Kidney (tissue), 13 donors: ENCODE measurements at regions not wholly inside any gene's neighbourhood (a gene's known extent, or its start where the extent isn't known, plus 50 kb on each side); places are given as distances from the start of the nearest gene placed in this dataset.
"Not testable (repeated sequence)": the region's sequence is repeated elsewhere in the genome, so short reads cannot be mapped to it uniquely, and the experiment has no call there.

Source experiments
- DNase-seq, 5 donors: peaks; one replicate each; pipeline ENCODE4 v3.0.0-alpha.2; 2013 to 2020
- FAIRE-seq: peaks from 2 replicates; lab custom pipeline; 2012; peaks lifted over from hg19 to GRCh38; lab: Jason Lieb, UNC
- H3K27ac ChIP-seq, 2 donors: one replicate each; pipeline ENCODE4 v1.7.0; 2013; ENCODE audit warnings: low read depth in 2 of 2, low read length in 2 of 2, inconsistent platforms in 1 of 2
- H3K27me3 ChIP-seq: one replicate; pipeline ENCODE4 v1.7.1; 2013; ENCODE audit warnings: low read length, inconsistent platforms; ENCODE audit not compliant: control insufficient read depth, insufficient read depth
- H3K36me3 ChIP-seq, 3 donors: one replicate each; pipeline versions ENCODE4 v1.7.0 to v1.7.1; 2013; ENCODE audit warnings: low read length in 3 of 3, control low read depth in 1 of 3, inconsistent platforms in 1 of 3; ENCODE audit not compliant: insufficient read depth in 3 of 3, control insufficient read depth in 2 of 3
- H3K4me1 ChIP-seq, 3 donors: one replicate each; pipeline versions ENCODE4 v1.7.0 to v1.7.1; 2013; ENCODE audit warnings: low read length in 3 of 3, inconsistent platforms in 1 of 3, low read depth in 1 of 3; ENCODE audit not compliant: control insufficient read depth in 2 of 3, insufficient read depth in 2 of 3
- H3K4me3 ChIP-seq, 3 donors: one replicate each; pipeline versions ENCODE4 v1.7.0 to v1.8.1; 2013; ENCODE audit warnings: low read length in 3 of 3, control low read depth in 1 of 3, inconsistent platforms in 1 of 3
- H3K9ac ChIP-seq, 3 donors: one replicate each; pipeline versions ENCODE4 v1.7.0 to v1.7.1; 2013; ENCODE audit warnings: low read length in 3 of 3, control low read depth in 1 of 3, inconsistent platforms in 1 of 3
- H3K9me3 ChIP-seq, 3 donors: one replicate each; pipeline versions ENCODE4 v1.7.0 to v1.7.1; 2013; ENCODE audit warnings: low read length in 3 of 3, control low read depth in 1 of 3, inconsistent platforms in 1 of 3; ENCODE audit not compliant: control insufficient read depth in 2 of 3, insufficient read depth in 1 of 3
- intact Hi-C: fragments of 100-400 bp; cut with DNase I; formaldehyde crosslinking; loops from one replicate; pipeline ENCODE4 v1.11.1; 2022
- TF ChIP-seq, protein P1 (sequence below): IDR thresholded peaks from 3 replicates; pipeline ENCODE4 v1.5.1; 2012; ENCODE audit warnings: mild to moderate bottlenecking, moderate library complexity, borderline replicate concordance; ENCODE audit not compliant: insufficient read depth; ENCODE audit errors: extremely low read depth
- donor health status: control.
- donor health status: control.
- donor health status: control.
- donor health status: control.
- donor health status: control.
- donor health status: DM: yes; HTN: yes; CAD: no.
- donor health status: Normal renal cell carcinoma (clear cell type).

DNA sequence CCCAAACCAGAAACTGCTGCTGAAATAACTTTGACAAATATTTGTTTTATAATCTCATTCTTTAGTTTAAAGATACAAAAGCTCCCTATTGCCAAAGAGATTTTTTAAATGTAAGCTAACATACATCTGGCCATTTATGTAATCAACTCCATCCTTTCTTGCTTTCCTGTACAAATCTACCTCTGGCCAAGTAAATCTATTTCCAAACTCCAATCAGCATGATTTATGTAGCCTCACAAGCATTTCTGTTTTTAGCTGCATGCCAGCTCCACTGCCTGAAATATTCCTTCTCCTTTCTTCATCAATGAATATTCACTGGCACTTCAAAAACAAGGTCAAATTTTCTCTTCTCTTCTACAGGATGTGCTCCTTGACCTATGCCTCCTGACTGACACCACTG, 80.0 kb downstream of the SHOX2 start:
- no peak overlapping the region for H3K4me3 ChIP-seq
- H3K9me3 ChIP-seq: peaks cover 0 to 3% (median 0%) of the 10 kb centered on the region in 3 donors
- H3K4me1 ChIP-seq: no peaks in the 10 kb centered on the region
- H3K36me3 ChIP-seq: no peaks in the 10 kb centered on the region
- intact Hi-C loops: no loop called here
- no peak overlapping the region for H3K27ac ChIP-seq
- TF ChIP-seq, protein P1, sequence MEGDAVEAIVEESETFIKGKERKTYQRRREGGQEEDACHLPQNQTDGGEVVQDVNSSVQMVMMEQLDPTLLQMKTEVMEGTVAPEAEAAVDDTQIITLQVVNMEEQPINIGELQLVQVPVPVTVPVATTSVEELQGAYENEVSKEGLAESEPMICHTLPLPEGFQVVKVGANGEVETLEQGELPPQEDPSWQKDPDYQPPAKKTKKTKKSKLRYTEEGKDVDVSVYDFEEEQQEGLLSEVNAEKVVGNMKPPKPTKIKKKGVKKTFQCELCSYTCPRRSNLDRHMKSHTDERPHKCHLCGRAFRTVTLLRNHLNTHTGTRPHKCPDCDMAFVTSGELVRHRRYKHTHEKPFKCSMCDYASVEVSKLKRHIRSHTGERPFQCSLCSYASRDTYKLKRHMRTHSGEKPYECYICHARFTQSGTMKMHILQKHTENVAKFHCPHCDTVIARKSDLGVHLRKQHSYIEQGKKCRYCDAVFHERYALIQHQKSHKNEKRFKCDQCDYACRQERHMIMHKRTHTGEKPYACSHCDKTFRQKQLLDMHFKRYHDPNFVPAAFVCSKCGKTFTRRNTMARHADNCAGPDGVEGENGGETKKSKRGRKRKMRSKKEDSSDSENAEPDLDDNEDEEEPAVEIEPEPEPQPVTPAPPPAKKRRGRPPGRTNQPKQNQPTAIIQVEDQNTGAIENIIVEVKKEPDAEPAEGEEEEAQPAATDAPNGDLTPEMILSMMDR: no peak
- no peak for DNase-seq
- no peaks in the 10 kb centered on the region for H3K27me3 ChIP-seq
- FAIRE-seq: no peak
- H3K9ac ChIP-seq: no peak overlapping the region

DNA sequence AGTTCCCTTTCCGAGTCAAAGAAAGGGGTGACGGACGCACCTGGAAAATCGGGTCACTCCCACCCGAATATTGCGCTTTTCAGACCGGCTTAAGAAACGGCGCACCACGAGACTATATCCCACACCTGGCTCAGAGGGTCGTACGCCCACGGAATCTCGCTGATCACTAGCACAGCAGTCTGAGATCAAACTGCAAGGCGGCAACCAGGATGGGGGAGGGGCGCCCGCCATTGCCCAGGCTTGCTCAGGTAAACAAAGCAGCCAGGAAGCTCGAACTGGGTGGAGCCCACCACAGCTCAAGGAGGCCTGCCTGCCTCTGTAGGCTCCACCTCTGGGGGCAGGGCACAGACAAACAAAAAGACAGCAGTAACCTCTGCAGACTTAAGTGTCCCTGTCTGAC, 86.3 kb downstream of the SHOX2 start:
- H3K4me1 ChIP-seq, H3K36me3 ChIP-seq, H3K9ac ChIP-seq, intact Hi-C loops, H3K27ac ChIP-seq, H3K9me3 ChIP-seq, H3K4me3 ChIP-seq, FAIRE-seq, H3K27me3 ChIP-seq, DNase-seq: not testable (repeated sequence)

DNA sequence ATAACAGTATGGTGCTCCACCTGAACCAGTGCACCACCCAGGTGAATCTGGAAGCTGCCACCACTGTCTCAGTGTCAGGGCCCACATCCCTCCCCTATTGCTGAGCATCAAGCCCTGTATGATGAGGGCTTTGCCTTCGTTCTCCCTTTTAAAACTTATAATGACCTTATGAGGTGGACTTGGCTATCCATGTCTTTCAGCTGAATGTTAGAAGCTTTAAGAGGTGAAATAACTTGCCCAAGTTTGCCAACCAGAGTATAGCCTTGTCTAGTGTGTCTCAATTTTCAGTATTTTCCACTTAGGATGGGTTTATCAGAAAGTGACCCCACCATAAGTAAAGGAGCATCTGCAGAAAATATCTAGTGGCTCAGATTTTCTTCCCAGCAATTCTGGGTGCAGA, 87.8 kb downstream of the SHOX2 start:
- Histone ChIP-seq H3K36me3 (no peaks in the 10 kb centered on the region), H3K4me1 (no peaks in the 10 kb centered on the region), H3K9me3 (no peaks in the 10 kb centered on the region), H3K27me3 (no peaks in the 10 kb centered on the region), H3K27ac (no peak overlapping the region), H3K4me3 (no peak overlapping the region), H3K9ac (no peak overlapping the region)
- intact Hi-C loops: no loop called here
- TF ChIP-seq, protein P1: no peak
- no peak for DNase-seq
- no peak for FAIRE-seq

DNA sequence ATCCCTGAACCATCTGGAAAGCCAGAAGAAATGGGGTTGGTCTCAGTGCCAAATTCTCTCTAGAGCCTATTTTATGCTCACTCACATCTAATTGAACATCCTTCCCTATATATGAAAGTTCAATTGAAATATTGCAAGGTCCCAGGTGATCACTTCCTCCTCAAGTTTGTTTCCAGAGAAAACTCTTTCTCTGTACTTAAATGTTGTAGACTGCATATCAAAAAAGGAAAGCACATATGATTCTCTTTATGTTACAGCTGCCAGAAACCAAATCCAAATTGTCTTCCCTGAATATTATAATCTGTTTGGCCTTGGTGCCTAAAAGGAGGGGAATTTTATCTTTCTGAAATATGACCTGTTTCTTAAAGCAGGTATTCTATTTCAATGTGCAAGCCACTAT, 93.3 kb downstream of the SHOX2 start:
- no peak overlapping the region for H3K9ac ChIP-seq
- no peaks in the 10 kb centered on the region for H3K9me3 ChIP-seq
- intact Hi-C loops: no loop called here
- TF ChIP-seq, protein P1: no peak
- H3K4me1 ChIP-seq: no peaks in the 10 kb centered on the region
- H3K27me3 ChIP-seq: no peaks in the 10 kb centered on the region
- H3K4me3 ChIP-seq: no peak overlapping the region
- no peak for DNase-seq
- H3K36me3 ChIP-seq: no peaks in the 10 kb centered on the region
- no peak for FAIRE-seq
- no peak overlapping the region for H3K27ac ChIP-seq
